Liver (tissue), 8 donors: ENCODE measurements at regions not wholly inside any gene's neighbourhood (a gene's known extent, or its start where the extent isn't known, plus 50 kb on each side); places are given as distances from the start of the nearest gene placed in this dataset.

Source experiments
- DNase-seq: peaks from one replicate; pipeline ENCODE4 v3.0.0-alpha.2; 2017; ENCODE audit warnings: low spot score
- H3K27ac ChIP-seq, 2 donors: one replicate each; pipeline ENCODE4 v1.7.0; 2013; ENCODE audit warnings: inconsistent platforms in 2 of 2, low read length in 2 of 2, control low read depth in 1 of 2, low read depth in 1 of 2, mild to moderate bottlenecking in 1 of 2
- H3K27me3 ChIP-seq, 4 donors: one replicate each; pipeline versions ENCODE4 v1.6.1 to v1.7.0; 2013; ENCODE audit warnings: low read length in 3 of 4, inconsistent platforms in 1 of 4, mild to moderate bottlenecking in 1 of 4, moderate library complexity in 1 of 4; ENCODE audit not compliant: control insufficient read depth in 4 of 4, insufficient read depth in 4 of 4
- H3K36me3 ChIP-seq, 4 donors: one replicate each; pipeline versions ENCODE4 v1.6.1 to v1.7.0; 2013; ENCODE audit warnings: low read length in 3 of 4, mild to moderate bottlenecking in 3 of 4, low read depth in 1 of 4, moderate library complexity in 1 of 4; ENCODE audit not compliant: control insufficient read depth in 4 of 4, insufficient read depth in 3 of 4
- H3K4me1 ChIP-seq, 4 donors: one replicate each; pipeline versions ENCODE4 v1.6.1 to v1.7.0; 2013; ENCODE audit warnings: low read length in 3 of 4, mild to moderate bottlenecking in 3 of 4, moderate library complexity in 1 of 4; ENCODE audit not compliant: control insufficient read depth in 4 of 4, insufficient read depth in 4 of 4
- H3K4me3 ChIP-seq, 3 donors: one replicate each; pipeline versions ENCODE4 v1.6.1 to v1.7.0; 2013; ENCODE audit warnings: low read length in 3 of 3, control low read depth in 1 of 3, low read depth in 1 of 3, mild to moderate bottlenecking in 1 of 3
- H3K9ac ChIP-seq, 2 donors: one replicate each; pipeline ENCODE4 v1.7.0; 2013; ENCODE audit warnings: low read length in 2 of 2, mild to moderate bottlenecking in 2 of 2, moderate library complexity in 2 of 2, control low read depth in 1 of 2, low read depth in 1 of 2
- H3K9me3 ChIP-seq, 4 donors: one replicate each; pipeline versions ENCODE4 v1.6.1 to v1.7.0; 2013; ENCODE audit warnings: low read length in 3 of 4; ENCODE audit not compliant: control insufficient read depth in 4 of 4
- ATF3 ChIP-seq: IDR thresholded peaks from 2 replicates; pipeline ENCODE4 v1.6.1; 2016; ENCODE audit warnings: antibody characterized with exemption
- CTCF ChIP-seq: fragments of 150-350 bp; IDR thresholded peaks from 2 replicates; pipeline ENCODE4 v1.5.1; 2017; ENCODE audit warnings: improper control_type of control experiment, low read depth, low read length; ENCODE audit not compliant: missing input control
- EGR1 ChIP-seq, 2 donors: IDR thresholded peaks; 2 replicates each; pipeline ENCODE4 v1.6.1; 2016 to 2018; ENCODE audit warnings: antibody characterized with exemption in 2 of 2, low read depth in 2 of 2
- FOXA1 ChIP-seq: IDR thresholded peaks from 2 replicates; pipeline ENCODE4 v1.6.1; 2016; ENCODE audit warnings: antibody characterized with exemption
- FOXA2 ChIP-seq: IDR thresholded peaks from 2 replicates; pipeline ENCODE4 v1.6.1; 2016; ENCODE audit warnings: antibody characterized with exemption
- GABPA ChIP-seq, 2 donors: IDR thresholded peaks in 1 of 2; conservative IDR thresholded peaks in 1 of 2; 2 replicates each; pipeline ENCODE4 v1.6.1; 2016; ENCODE audit warnings: antibody characterized with exemption in 2 of 2, mild to moderate bottlenecking in 1 of 2, moderate library complexity in 1 of 2
- HNF4A ChIP-seq, 2 donors: conservative IDR thresholded peaks; 2 replicates each; pipeline ENCODE4 v1.6.1; 2016; ENCODE audit warnings: antibody characterized with exemption in 2 of 2, mild to moderate bottlenecking in 2 of 2
- HNF4G ChIP-seq: IDR thresholded peaks from 2 replicates; pipeline ENCODE4 v1.6.1; 2016; ENCODE audit warnings: antibody characterized with exemption
- JUND ChIP-seq, 2 donors: IDR thresholded peaks; 2 replicates each; pipeline ENCODE4 v1.6.1; 2016; ENCODE audit warnings: antibody characterized with exemption in 2 of 2
- MAX ChIP-seq: IDR thresholded peaks from 2 replicates; pipeline ENCODE4 v1.6.1; 2016; ENCODE audit warnings: antibody characterized with exemption
- NR2F2 ChIP-seq: IDR thresholded peaks from 2 replicates; pipeline ENCODE4 v1.6.1; 2016; ENCODE audit warnings: antibody characterized with exemption
- RAD21 ChIP-seq, 2 donors: IDR thresholded peaks; 2 replicates each; pipeline ENCODE4 v1.6.1; 2016; ENCODE audit warnings: antibody characterized with exemption in 2 of 2, mild to moderate bottlenecking in 2 of 2
- REST ChIP-seq: IDR thresholded peaks from 2 replicates; pipeline ENCODE4 v1.6.1; 2016; ENCODE audit warnings: antibody characterized with exemption, mild to moderate bottlenecking
- RXRA ChIP-seq, 2 donors: IDR thresholded peaks; 2 replicates each; pipeline ENCODE4 v1.6.1; 2017 to 2018; ENCODE audit warnings: antibody characterized with exemption in 2 of 2, mild to moderate bottlenecking in 1 of 2
- SP1 ChIP-seq: IDR thresholded peaks from 2 replicates; pipeline ENCODE4 v1.6.1; 2018; ENCODE audit warnings: antibody characterized with exemption, mild to moderate bottlenecking
- TAF1 ChIP-seq: conservative IDR thresholded peaks from 2 replicates; pipeline ENCODE4 v1.6.1; 2016; ENCODE audit warnings: antibody characterized with exemption, mild to moderate bottlenecking
- YY1 ChIP-seq: IDR thresholded peaks from 2 replicates; pipeline ENCODE4 v1.6.1; 2016; ENCODE audit warnings: antibody characterized with exemption, mild to moderate bottlenecking
- WGBS: extraction: QIAGEN DNeasy Blood & Tissue Kit; methylation state at CpG from one replicate; pipeline ENCODE4 v1.1.7; 2013; 5-methylcytosine and 5-hydroxymethylcytosine counted together
- donor health status: healthy.
- donor health status: healthy.
- donor health status: healthy.
- donor health status: healthy.
- donor health status: healthy.

- H3K27ac ChIP-seq = no peak overlapping the region
- DNase-seq = no peak
- TF ChIP-seq FOXA2 (no peak), TAF1 (no peak), NR2F2 (no peak), JUND (IDR thresholded peaks at IDR 0.05) (no peak), MAX (no peak), EGR1 (IDR thresholded peaks at IDR 0.05; ENCODE audit: low read depth in 2 of 2) (no peak), ATF3 (no peak), HNF4G (no peak), RAD21 (IDR thresholded peaks at IDR 0.05) (no peak), FOXA1 (no peak), SP1 (no peak), CTCF (no peak)
- no peak overlapping the region for H3K9ac ChIP-seq
- peaks cover 0 to 5% (median under 1%) of the 10 kb centered on the region in 4 donors for H3K27me3 ChIP-seq
- no peaks in the 10 kb centered on the region for H3K9me3 ChIP-seq
- no peak overlapping the region for H3K4me3 ChIP-seq
- 2% methylated on average over 1 of the region's 1 CpG for WGBS
- H3K4me1 ChIP-seq = no peaks in the 10 kb centered on the region
- no peaks in the 10 kb centered on the region for H3K36me3 ChIP-seq
Measured at GRCh38 chr16:17606460-17606859, 135.7 kb upstream of the XYLT1 start.

- no peaks in the 10 kb centered on the region for H3K4me1 ChIP-seq
- WGBS = 87% methylated on average over 4 of the region's 4 CpGs
Measured at GRCh38 chr16:17605784-17606183, 135.0 kb upstream of the XYLT1 start.

More at GRCh38 chr16:17605784-17606183, 135.0 kb upstream of the XYLT1 start:
- no peaks in the 10 kb centered on the region for H3K36me3 ChIP-seq
- DNase-seq = no peak
- H3K9me3 ChIP-seq = peaks cover 0 to 1% (median 0%) of the 10 kb centered on the region in 4 donors
- no peak for TF ChIP-seq HNF4G
- TF ChIP-seq HNF4A (conservative IDR thresholded peaks at IDR 0.05) = no peak
- TF ChIP-seq RAD21 (IDR thresholded peaks at IDR 0.05) = no peak
- TF ChIP-seq REST = no peak
- TF ChIP-seq YY1 = no peak
- TF ChIP-seq MAX = no peak
- TF ChIP-seq EGR1 (IDR thresholded peaks at IDR 0.05; ENCODE audit: low read depth in 2 of 2) = no peak
- no peak for TF ChIP-seq CTCF
- no peak for TF ChIP-seq ATF3
- no peak for TF ChIP-seq TAF1
- TF ChIP-seq RXRA (IDR thresholded peaks at IDR 0.05) = no peak
- no peak for TF ChIP-seq JUND (IDR thresholded peaks at IDR 0.05)
- no peak for TF ChIP-seq FOXA1
- TF ChIP-seq GABPA (IDR thresholded peaks at IDR 0.05 in 1 of 2, conservative IDR thresholded peaks at IDR 0.05 in 1 of 2) = no peak
- no peak overlapping the region for H3K4me3 ChIP-seq
- peaks cover 0 to 5% (median 0%) of the 10 kb centered on the region in 4 donors for H3K27me3 ChIP-seq
- H3K9ac ChIP-seq = no peak overlapping the region
- no peak overlapping the region for H3K27ac ChIP-seq
